ENCODE measurements at regions not wholly inside any gene's neighbourhood (a gene's known extent, or its start where the extent isn't known, plus 50 kb on each side); places are given as distances from the start of the nearest gene placed in this dataset.

- DNase-seq (ENCODE audit: low spot score in 2 of 2) = no peak
- Histone ChIP-seq H3K36me3 (replicated peaks) (no peaks in the 10 kb centered on the region), H3K4me3 (no peak overlapping the region), H3K27me3 (ENCODE audit: low read depth) (no peaks in the 10 kb centered on the region), H3K9me3 (no peaks in the 10 kb centered on the region), H3K4me1 (no peaks in the 10 kb centered on the region)
- in situ Hi-C loops (cut with MboI; ENCODE audit: low sequenced_read_pairs) = no loop called here
Observed at GRCh38 chr1:106465666-106466065, 590.8 kb upstream of the PRMT6 start.

- H3K36me3 ChIP-seq (replicated peaks) = no peaks in the 10 kb centered on the region
- no peaks in the 10 kb centered on the region; the same call in 1 of the 2 replicates for H3K9me3 ChIP-seq
- H3K27me3 ChIP-seq (ENCODE audit: low read depth) = no peaks in the 10 kb centered on the region
- H3K4me1 ChIP-seq = no peaks in the 10 kb centered on the region
- no peak for DNase-seq (ENCODE audit: low spot score in 2 of 2)
- in situ Hi-C loops (cut with MboI; ENCODE audit: low sequenced_read_pairs) = no loop called here
- no peak overlapping the region for H3K4me3 ChIP-seq
Observed at GRCh38 chr1:106480629-106481028, 575.8 kb upstream of the PRMT6 start.

- Histone ChIP-seq H3K4me3 (no peak overlapping the region), H3K36me3 (replicated peaks) (no peaks in the 10 kb centered on the region), H3K4me1 (no peaks in the 10 kb centered on the region), H3K9me3 (no peaks in the 10 kb centered on the region), H3K27me3 (ENCODE audit: low read depth) (no peaks in the 10 kb centered on the region)
- DNase-seq (ENCODE audit: low spot score in 2 of 2) = no peak
- in situ Hi-C loops (cut with MboI; ENCODE audit: low sequenced_read_pairs) = no loop called here
Observed at GRCh38 chr1:106492880-106493279, 563.6 kb upstream of the PRMT6 start.

- H3K4me1 ChIP-seq = no peaks in the 10 kb centered on the region
- no peak overlapping the region for H3K4me3 ChIP-seq
- no peak for DNase-seq (ENCODE audit: low spot score in 2 of 2)
- no peaks in the 10 kb centered on the region for H3K9me3 ChIP-seq
- no peaks in the 10 kb centered on the region for H3K27me3 ChIP-seq (ENCODE audit: low read depth)
- no peaks in the 10 kb centered on the region for H3K36me3 ChIP-seq (replicated peaks)
- in situ Hi-C loops (cut with MboI; ENCODE audit: low sequenced_read_pairs) = no loop called here
Observed at GRCh38 chr1:106494646-106495045, 561.8 kb upstream of the PRMT6 start.

GRCh38 chr1:106498238-106498637 is 558.2 kb upstream of the PRMT6 start:
- no peak for DNase-seq (ENCODE audit: low spot score in 2 of 2)
- H3K4me3 ChIP-seq = no peak overlapping the region
- no peaks in the 10 kb centered on the region for H3K9me3 ChIP-seq
- no peaks in the 10 kb centered on the region for H3K4me1 ChIP-seq
- H3K27me3 ChIP-seq (ENCODE audit: low read depth) = no peaks in the 10 kb centered on the region
- in situ Hi-C loops (cut with MboI; ENCODE audit: low sequenced_read_pairs) = no loop called here
- no peaks in the 10 kb centered on the region for H3K36me3 ChIP-seq (replicated peaks)

- Histone ChIP-seq H3K36me3 (replicated peaks) (no peaks in the 10 kb centered on the region), H3K4me1 (no peaks in the 10 kb centered on the region), H3K9me3 (no peaks in the 10 kb centered on the region), H3K27me3 (ENCODE audit: low read depth) (no peaks in the 10 kb centered on the region), H3K4me3 (no peak overlapping the region)
- DNase-seq (ENCODE audit: low spot score in 2 of 2) = no peak
- in situ Hi-C loops (cut with MboI; ENCODE audit: low sequenced_read_pairs) = no loop called here
Observed at GRCh38 chr1:106502659-106503058, 553.8 kb upstream of the PRMT6 start.

- H3K36me3 ChIP-seq (replicated peaks) = no peaks in the 10 kb centered on the region
- no peaks in the 10 kb centered on the region for H3K4me1 ChIP-seq
- H3K27me3 ChIP-seq (ENCODE audit: low read depth) = no peaks in the 10 kb centered on the region
- H3K4me3 ChIP-seq = no peak overlapping the region
- H3K9me3 ChIP-seq = no peaks in the 10 kb centered on the region
- in situ Hi-C loops (cut with MboI; ENCODE audit: low sequenced_read_pairs) = no loop called here
- no peak for DNase-seq (ENCODE audit: low spot score in 2 of 2)
Observed at GRCh38 chr1:106515375-106515774, 541.1 kb upstream of the PRMT6 start.

GRCh38 chr1:106517224-106517623 is 539.2 kb upstream of the PRMT6 start:
- no peaks in the 10 kb centered on the region for H3K9me3 ChIP-seq
- in situ Hi-C loops (cut with MboI; ENCODE audit: low sequenced_read_pairs) = no loop called here
- no peaks in the 10 kb centered on the region for H3K36me3 ChIP-seq (replicated peaks)
- no peak for DNase-seq (ENCODE audit: low spot score in 2 of 2)
- no peaks in the 10 kb centered on the region for H3K27me3 ChIP-seq (ENCODE audit: low read depth)
- no peaks in the 10 kb centered on the region for H3K4me1 ChIP-seq
- H3K4me3 ChIP-seq = no peak overlapping the region

- in situ Hi-C loops (cut with MboI; ENCODE audit: low sequenced_read_pairs) = no loop called here
- H3K9me3 ChIP-seq = no peaks in the 10 kb centered on the region
- H3K36me3 ChIP-seq (replicated peaks) = no peaks in the 10 kb centered on the region
- H3K4me3 ChIP-seq = no peak overlapping the region
- DNase-seq (ENCODE audit: low spot score in 2 of 2) = no peak
- no peaks in the 10 kb centered on the region for H3K27me3 ChIP-seq (ENCODE audit: low read depth)
- no peaks in the 10 kb centered on the region for H3K4me1 ChIP-seq
Observed at GRCh38 chr1:106523497-106523896, 533.0 kb upstream of the PRMT6 start.

- Histone ChIP-seq H3K9me3 (no peaks in the 10 kb centered on the region), H3K27me3 (ENCODE audit: low read depth) (no peaks in the 10 kb centered on the region), H3K36me3 (replicated peaks) (no peaks in the 10 kb centered on the region), H3K4me3 (no peak overlapping the region), H3K4me1 (no peaks in the 10 kb centered on the region)
- no peak for DNase-seq (ENCODE audit: low spot score in 2 of 2)
- in situ Hi-C loops (cut with MboI; ENCODE audit: low sequenced_read_pairs) = no loop called here
Observed at GRCh38 chr1:106524631-106525030, 531.8 kb upstream of the PRMT6 start.

GRCh38 chr1:106526650-106527049 is 529.8 kb upstream of the PRMT6 start:
- DNase-seq (ENCODE audit: low spot score in 2 of 2) = no peak
- Histone ChIP-seq H3K27me3 (ENCODE audit: low read depth) (no peaks in the 10 kb centered on the region), H3K4me3 (no peak overlapping the region), H3K9me3 (no peaks in the 10 kb centered on the region), H3K36me3 (replicated peaks) (no peaks in the 10 kb centered on the region), H3K4me1 (no peaks in the 10 kb centered on the region)
- in situ Hi-C loops (cut with MboI; ENCODE audit: low sequenced_read_pairs) = no loop called here

- no peaks in the 10 kb centered on the region for H3K36me3 ChIP-seq (replicated peaks)
- no peaks in the 10 kb centered on the region for H3K9me3 ChIP-seq
- H3K4me1 ChIP-seq = no peaks in the 10 kb centered on the region
- no peak overlapping the region for H3K4me3 ChIP-seq
- in situ Hi-C loops (cut with MboI; ENCODE audit: low sequenced_read_pairs) = no loop called here
- no peak for DNase-seq (ENCODE audit: low spot score in 2 of 2)
- H3K27me3 ChIP-seq (ENCODE audit: low read depth) = no peaks in the 10 kb centered on the region
Observed at GRCh38 chr1:106534612-106535011, 521.9 kb upstream of the PRMT6 start.

- Histone ChIP-seq H3K36me3 (replicated peaks) (no peaks in the 10 kb centered on the region), H3K4me3 (no peak overlapping the region), H3K27me3 (ENCODE audit: low read depth) (no peaks in the 10 kb centered on the region), H3K4me1 (no peaks in the 10 kb centered on the region), H3K9me3 (no peaks in the 10 kb centered on the region)
- no peak for DNase-seq (ENCODE audit: low spot score in 2 of 2)
- in situ Hi-C loops (cut with MboI; ENCODE audit: low sequenced_read_pairs) = no loop called here
Observed at GRCh38 chr1:106536741-106537140, 519.7 kb upstream of the PRMT6 start.

- 0 out of 2 replicates have a peak, but pooled peaks cover 3% of the 10 kb centered on the region for H3K9me3 ChIP-seq
- H3K36me3 ChIP-seq (replicated peaks) = no peaks in the 10 kb centered on the region
- H3K4me3 ChIP-seq = no peak overlapping the region
- no peak for DNase-seq (ENCODE audit: low spot score in 2 of 2)
- H3K27me3 ChIP-seq (ENCODE audit: low read depth) = no peaks in the 10 kb centered on the region
- no peaks in the 10 kb centered on the region for H3K4me1 ChIP-seq
- in situ Hi-C loops (cut with MboI; ENCODE audit: low sequenced_read_pairs) = no loop called here
Observed at GRCh38 chr1:106548726-106549125, 507.7 kb upstream of the PRMT6 start.

- in situ Hi-C loops (cut with MboI; ENCODE audit: low sequenced_read_pairs) = no loop called here
- Histone ChIP-seq H3K9me3 (0 out of 2 replicates have a peak, but pooled peaks cover 3% of the 10 kb centered on the region), H3K4me3 (no peak overlapping the region), H3K36me3 (replicated peaks) (no peaks in the 10 kb centered on the region), H3K4me1 (no peaks in the 10 kb centered on the region), H3K27me3 (ENCODE audit: low read depth) (no peaks in the 10 kb centered on the region)
- DNase-seq (ENCODE audit: low spot score in 2 of 2) = no peak
Observed at GRCh38 chr1:106554294-106554693, 502.2 kb upstream of the PRMT6 start.

All from HAP-1 (cell line).